ENCODE measurements at regions not wholly inside any gene's neighbourhood (a gene's known extent, or its start where the extent isn't known, plus 50 kb on each side); places are given as distances from the start of the nearest gene placed in this dataset.

- DNase-seq (ENCODE audit: insufficient read length): no peak
- no peak for FAIRE-seq
- TF ChIP-seq POLR2A (IDR thresholded peaks at IDR 0.05; ENCODE audit: low read depth, low read length) (no peak), POLR2AphosphoS5 (IDR thresholded peaks at IDR 0.05; ENCODE audit: low read depth, low read length) (no peak), TAF1 (IDR thresholded peaks at IDR 0.05; ENCODE audit: borderline replicate concordance, low read depth, low read length) (no peak)
Observed at GRCh38 chr9:1804128-1804865, 210.8 kb upstream of the SMARCA2 start.

- FAIRE-seq: no peak
- DNase-seq (ENCODE audit: insufficient read length): no peak
- TF ChIP-seq POLR2A (IDR thresholded peaks at IDR 0.05; ENCODE audit: low read depth, low read length): no peak
- no peak for TF ChIP-seq TAF1 (IDR thresholded peaks at IDR 0.05; ENCODE audit: borderline replicate concordance, low read depth, low read length)
Observed at GRCh38 chr9:1829719-1830118, 185.4 kb upstream of the SMARCA2 start.

- FAIRE-seq (no peak), DNase-seq (ENCODE audit: insufficient read length) (no peak)
- TF ChIP-seq TAF1 (IDR thresholded peaks at IDR 0.05; ENCODE audit: borderline replicate concordance, low read depth, low read length) (no peak), POLR2AphosphoS5 (IDR thresholded peaks at IDR 0.05; ENCODE audit: low read depth, low read length) (no peak), POLR2A (IDR thresholded peaks at IDR 0.05; ENCODE audit: low read depth, low read length) (no peak)
Observed at GRCh38 chr9:1832960-1833359, 182.2 kb upstream of the SMARCA2 start.

GRCh38 chr9:1837453-1838084 is 177.6 kb upstream of the SMARCA2 start:
- peak; percentile 13 for DNase-seq (ENCODE audit: insufficient read length)
- TF ChIP-seq POLR2A (IDR thresholded peaks at IDR 0.05; ENCODE audit: low read depth, low read length) (no peak), POLR2AphosphoS5 (IDR thresholded peaks at IDR 0.05; ENCODE audit: low read depth, low read length) (no peak), TAF1 (IDR thresholded peaks at IDR 0.05; ENCODE audit: borderline replicate concordance, low read depth, low read length) (no peak)
- FAIRE-seq: peak; percentile 81

- no peak for FAIRE-seq
- DNase-seq (ENCODE audit: insufficient read length): no peak
- no peak for TF ChIP-seq POLR2AphosphoS5 (IDR thresholded peaks at IDR 0.05; ENCODE audit: low read depth, low read length)
- no peak for TF ChIP-seq TAF1 (IDR thresholded peaks at IDR 0.05; ENCODE audit: borderline replicate concordance, low read depth, low read length)
- TF ChIP-seq POLR2A (IDR thresholded peaks at IDR 0.05; ENCODE audit: low read depth, low read length): no peak
Observed at GRCh38 chr9:1839909-1840308, 175.2 kb upstream of the SMARCA2 start.

- no peak for TF ChIP-seq POLR2AphosphoS5 (IDR thresholded peaks at IDR 0.05; ENCODE audit: low read depth, low read length)
- FAIRE-seq (no peak), DNase-seq (ENCODE audit: insufficient read length) (no peak)
Observed at GRCh38 chr9:1845425-1845824, 169.7 kb upstream of the SMARCA2 start.

- DNase-seq (ENCODE audit: insufficient read length): no peak
- FAIRE-seq: no peak
- TF ChIP-seq POLR2A (IDR thresholded peaks at IDR 0.05; ENCODE audit: low read depth, low read length) (no peak), TAF1 (IDR thresholded peaks at IDR 0.05; ENCODE audit: borderline replicate concordance, low read depth, low read length) (no peak), POLR2AphosphoS5 (IDR thresholded peaks at IDR 0.05; ENCODE audit: low read depth, low read length) (no peak)
Observed at GRCh38 chr9:1855726-1856125, 159.4 kb upstream of the SMARCA2 start.

- TF ChIP-seq POLR2AphosphoS5 (IDR thresholded peaks at IDR 0.05; ENCODE audit: low read depth, low read length) (no peak), TAF1 (IDR thresholded peaks at IDR 0.05; ENCODE audit: borderline replicate concordance, low read depth, low read length) (no peak), POLR2A (IDR thresholded peaks at IDR 0.05; ENCODE audit: low read depth, low read length) (no peak)
- no peak for DNase-seq (ENCODE audit: insufficient read length)
- no peak for FAIRE-seq
Observed at GRCh38 chr9:1857808-1858207, 157.3 kb upstream of the SMARCA2 start.

GRCh38 chr9:1869843-1870242 is 145.3 kb upstream of the SMARCA2 start:
- FAIRE-seq (peak; percentile 96), DNase-seq (ENCODE audit: insufficient read length) (no peak)
- TF ChIP-seq TAF1 (IDR thresholded peaks at IDR 0.05; ENCODE audit: borderline replicate concordance, low read depth, low read length) (no peak), POLR2AphosphoS5 (IDR thresholded peaks at IDR 0.05; ENCODE audit: low read depth, low read length) (no peak), POLR2A (IDR thresholded peaks at IDR 0.05; ENCODE audit: low read depth, low read length) (no peak)

GRCh38 chr9:1870915-1871314 is 144.2 kb upstream of the SMARCA2 start:
- TF ChIP-seq POLR2AphosphoS5 (IDR thresholded peaks at IDR 0.05; ENCODE audit: low read depth, low read length): no peak
- no peak for TF ChIP-seq POLR2A (IDR thresholded peaks at IDR 0.05; ENCODE audit: low read depth, low read length)
- TF ChIP-seq TAF1 (IDR thresholded peaks at IDR 0.05; ENCODE audit: borderline replicate concordance, low read depth, low read length): no peak
- no peak for DNase-seq (ENCODE audit: insufficient read length)
- FAIRE-seq: peak; percentile 9

- FAIRE-seq (peak; percentile 93), DNase-seq (ENCODE audit: insufficient read length) (no peak)
- no peak for TF ChIP-seq POLR2A (IDR thresholded peaks at IDR 0.05; ENCODE audit: low read depth, low read length)
- TF ChIP-seq POLR2AphosphoS5 (IDR thresholded peaks at IDR 0.05; ENCODE audit: low read depth, low read length): no peak
- TF ChIP-seq TAF1 (IDR thresholded peaks at IDR 0.05; ENCODE audit: borderline replicate concordance, low read depth, low read length): no peak
Observed at GRCh38 chr9:1871626-1872419, 143.3 kb upstream of the SMARCA2 start.
